ENCODE measurements at regions not wholly inside any gene's neighbourhood (a gene's known extent, or its start where the extent isn't known, plus 50 kb on each side); places are given as distances from the start of the nearest gene placed in this dataset.

GRCh38 chr22:47553436-47553835, 791.0 kb downstream of the TBC1D22A start:
- Mint-ChIP-seq H3K9me3 (peaks cover 24% of the 10 kb centered on the region), H3K36me3 (ENCODE audit: low read depth) (no peaks in the 10 kb centered on the region), H3K27me3 (ENCODE audit: low read depth) (peaks cover 23% of the 10 kb centered on the region), H3K27ac (no peak overlapping the region), H3K4me1 (peaks cover 1% of the 10 kb centered on the region), H3K4me3 (no peak overlapping the region)
- TF ChIP-seq, protein P1, sequence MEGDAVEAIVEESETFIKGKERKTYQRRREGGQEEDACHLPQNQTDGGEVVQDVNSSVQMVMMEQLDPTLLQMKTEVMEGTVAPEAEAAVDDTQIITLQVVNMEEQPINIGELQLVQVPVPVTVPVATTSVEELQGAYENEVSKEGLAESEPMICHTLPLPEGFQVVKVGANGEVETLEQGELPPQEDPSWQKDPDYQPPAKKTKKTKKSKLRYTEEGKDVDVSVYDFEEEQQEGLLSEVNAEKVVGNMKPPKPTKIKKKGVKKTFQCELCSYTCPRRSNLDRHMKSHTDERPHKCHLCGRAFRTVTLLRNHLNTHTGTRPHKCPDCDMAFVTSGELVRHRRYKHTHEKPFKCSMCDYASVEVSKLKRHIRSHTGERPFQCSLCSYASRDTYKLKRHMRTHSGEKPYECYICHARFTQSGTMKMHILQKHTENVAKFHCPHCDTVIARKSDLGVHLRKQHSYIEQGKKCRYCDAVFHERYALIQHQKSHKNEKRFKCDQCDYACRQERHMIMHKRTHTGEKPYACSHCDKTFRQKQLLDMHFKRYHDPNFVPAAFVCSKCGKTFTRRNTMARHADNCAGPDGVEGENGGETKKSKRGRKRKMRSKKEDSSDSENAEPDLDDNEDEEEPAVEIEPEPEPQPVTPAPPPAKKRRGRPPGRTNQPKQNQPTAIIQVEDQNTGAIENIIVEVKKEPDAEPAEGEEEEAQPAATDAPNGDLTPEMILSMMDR (IDR thresholded peaks at IDR 0.05; ENCODE audit: unreplicated experiment in 3 of 3), result no peak

- TF ChIP-seq, protein P1 (IDR thresholded peaks at IDR 0.05; ENCODE audit: unreplicated experiment in 3 of 3), result no peak
- Mint-ChIP-seq H3K27ac (no peak overlapping the region), H3K4me3 (no peak overlapping the region), H3K9me3 (peaks cover 29% of the 10 kb centered on the region), H3K27me3 (ENCODE audit: low read depth) (peaks cover 27% of the 10 kb centered on the region), H3K36me3 (ENCODE audit: low read depth) (no peaks in the 10 kb centered on the region), H3K4me1 (peaks cover 7% of the 10 kb centered on the region)
These were observed 790.2 kb downstream of the TBC1D22A start for GRCh38 chr22:47552541-47553205.

DNA sequence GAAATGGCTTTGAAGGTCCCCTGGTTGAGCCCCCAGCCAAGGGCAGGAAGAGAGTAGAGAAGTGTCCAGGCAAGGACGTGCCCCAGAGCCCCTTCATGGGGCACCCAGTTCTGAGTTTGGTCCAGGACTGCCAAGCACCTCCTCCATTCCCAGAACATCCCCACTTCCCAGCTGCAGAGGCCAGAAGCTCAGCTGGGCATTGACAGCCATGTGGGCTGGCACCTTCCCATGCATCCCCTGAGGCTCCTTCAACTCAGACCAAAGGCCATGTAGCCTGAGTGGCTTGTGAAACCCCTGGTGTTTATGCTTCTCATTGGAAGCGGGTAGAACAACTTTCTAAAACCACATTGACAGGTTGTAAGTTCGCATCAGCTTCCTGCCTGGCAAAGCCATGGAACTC, 789.6 kb downstream of the TBC1D22A start:
- H3K4me3 Mint-ChIP-seq, result no peak overlapping the region
- peaks cover 7% of the 10 kb centered on the region for H3K4me1 Mint-ChIP-seq
- no peaks in the 10 kb centered on the region for H3K36me3 Mint-ChIP-seq (ENCODE audit: low read depth)
- no peak overlapping the region for H3K27ac Mint-ChIP-seq
- H3K9me3 Mint-ChIP-seq, result peaks cover 31% of the 10 kb centered on the region
- TF ChIP-seq, protein P1 (IDR thresholded peaks at IDR 0.05; ENCODE audit: unreplicated experiment in 3 of 3), result no peak
- H3K27me3 Mint-ChIP-seq (ENCODE audit: low read depth), result peaks cover 27% of the 10 kb centered on the region

- Mint-ChIP-seq H3K9me3 (peaks cover 34% of the 10 kb centered on the region), H3K4me1 (peaks cover 7% of the 10 kb centered on the region), H3K4me3 (no peak overlapping the region), H3K36me3 (ENCODE audit: low read depth) (no peaks in the 10 kb centered on the region), H3K27me3 (ENCODE audit: low read depth) (peaks cover 31% of the 10 kb centered on the region), H3K27ac (no peak overlapping the region)
- TF ChIP-seq, protein P1 (IDR thresholded peaks at IDR 0.05; ENCODE audit: unreplicated experiment in 3 of 3), result no peak
These were observed 789.0 kb downstream of the TBC1D22A start for GRCh38 chr22:47551431-47551775.

DNA sequence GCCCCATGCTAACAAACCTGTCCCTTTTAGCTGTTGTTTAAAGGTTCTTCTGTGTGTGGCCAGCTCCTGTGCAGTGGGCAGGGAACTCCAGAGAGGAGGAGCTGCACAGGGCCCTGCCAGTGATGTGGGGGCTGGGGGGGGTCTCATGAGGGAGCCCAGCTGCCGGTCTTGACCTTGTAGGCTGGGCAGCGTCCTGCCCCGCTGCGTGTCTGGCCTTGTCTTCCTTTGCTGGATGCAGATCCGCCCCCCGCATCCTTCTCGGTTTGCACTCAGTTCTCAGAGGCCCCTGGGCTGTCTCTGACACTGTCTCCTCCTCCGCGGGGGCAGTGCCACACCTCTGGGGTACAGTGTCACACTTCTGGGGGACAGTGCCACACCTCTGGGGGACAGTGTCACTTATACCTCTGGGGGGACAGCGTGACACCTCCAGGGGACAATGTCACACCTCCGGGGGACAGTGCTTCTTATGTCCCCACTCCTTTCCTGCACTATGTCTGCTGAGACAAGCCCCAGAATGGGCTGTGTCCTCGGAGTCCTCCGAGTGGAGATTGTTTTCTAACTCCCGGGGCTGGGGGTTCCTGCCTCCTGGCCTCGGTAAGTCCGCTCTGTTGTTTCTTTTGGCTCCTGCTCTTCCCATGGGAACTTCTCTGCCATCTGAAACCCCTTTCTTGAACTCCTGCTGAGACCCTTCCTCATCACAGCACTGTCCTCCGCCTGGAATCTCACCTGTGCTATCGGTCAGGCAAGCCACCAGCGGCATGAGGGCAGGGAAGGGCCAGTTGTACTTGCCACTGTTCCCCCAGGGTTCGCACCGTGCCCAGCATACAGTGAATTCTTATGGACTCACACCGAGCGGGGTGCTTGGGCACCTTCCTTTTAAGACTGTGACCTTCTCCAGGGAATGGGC, 788.3 kb downstream of the TBC1D22A start:
- no peaks in the 10 kb centered on the region for H3K36me3 Mint-ChIP-seq (ENCODE audit: low read depth)
- TF ChIP-seq, protein P1 (IDR thresholded peaks at IDR 0.05; ENCODE audit: unreplicated experiment in 3 of 3), result no peak
- peaks cover 35% of the 10 kb centered on the region for H3K9me3 Mint-ChIP-seq
- no peak overlapping the region for H3K27ac Mint-ChIP-seq
- no peak overlapping the region for H3K4me3 Mint-ChIP-seq
- H3K4me1 Mint-ChIP-seq, result peaks cover 7% of the 10 kb centered on the region
- H3K27me3 Mint-ChIP-seq (ENCODE audit: low read depth), result peaks cover 28% of the 10 kb centered on the region

Measured in nephron (organoid).